CD4-positive, alpha-beta T cell treated with Interleukin-4 for 4 hours (primary cell): ENCODE measurements at regions not wholly inside any gene's neighbourhood (a gene's known extent, or its start where the extent isn't known, plus 50 kb on each side); places are given as distances from the start of the nearest gene placed in this dataset.
"Not testable (repeated sequence)": the region's sequence is repeated elsewhere in the genome, so short reads cannot be mapped to it uniquely, and the experiment has no call there.

Experiments
- DNase-seq: peaks from one replicate; pipeline ENCODE4 v3.0.0-alpha.2; 2020

DNA sequence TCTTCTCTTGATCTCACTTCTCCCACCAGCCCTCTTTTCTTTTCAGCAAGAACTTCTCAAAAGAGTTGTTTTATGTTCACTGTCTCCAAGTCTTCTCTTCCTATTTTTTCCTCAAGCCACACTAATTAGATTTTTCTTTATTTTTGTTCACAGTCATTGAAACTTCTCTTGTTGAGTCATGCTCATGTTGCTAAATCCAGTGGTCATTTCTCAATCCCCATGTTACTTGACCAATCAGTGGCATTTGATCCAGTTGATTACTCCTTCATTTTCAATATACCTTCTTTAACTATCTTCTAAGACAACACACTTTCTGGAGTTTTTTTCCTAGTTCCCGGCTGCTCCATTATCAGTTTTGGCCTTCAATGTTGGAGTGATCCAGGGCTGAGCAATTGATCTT is 103.1 kb upstream of the LSM6 start:
- DNase-seq = no peak

DNA sequence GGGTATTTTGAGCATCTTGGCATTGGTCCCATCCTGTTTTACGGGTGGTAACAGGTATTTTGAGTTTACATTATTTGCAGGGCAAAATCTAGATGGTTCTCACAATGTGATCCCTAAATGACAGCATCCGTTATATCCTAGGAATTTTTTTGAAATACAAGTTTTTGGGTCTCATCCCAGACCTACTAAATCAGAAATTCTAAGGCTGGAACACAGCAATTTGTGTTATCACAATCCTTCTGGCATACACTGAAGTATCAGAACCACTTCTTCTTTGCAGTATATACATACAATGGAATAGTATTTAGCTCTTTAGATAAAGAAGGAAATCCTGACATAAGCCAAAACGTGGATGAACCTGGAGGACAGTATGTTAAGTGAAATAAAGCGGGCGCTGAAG is 104.1 kb upstream of the LSM6 start:
- DNase-seq = no peak

DNA sequence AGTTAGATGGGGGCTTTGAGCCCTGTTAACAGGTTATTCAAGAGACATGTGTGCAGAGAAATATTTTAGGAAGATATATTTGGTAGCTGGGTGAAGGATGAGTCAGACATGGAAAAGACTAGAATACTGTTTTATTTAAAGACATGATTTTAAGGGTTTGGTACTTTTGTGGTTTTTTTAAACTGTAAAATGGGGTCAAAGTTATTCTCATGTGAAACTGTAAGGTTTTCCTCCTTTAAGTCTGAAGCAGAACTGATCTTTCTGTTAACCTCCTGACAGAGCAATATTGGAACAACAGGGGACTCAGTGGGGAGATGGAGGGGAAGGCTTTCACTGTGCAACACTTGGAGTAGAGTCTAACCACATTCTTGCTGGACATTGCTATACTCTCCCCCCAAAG is 112.4 kb upstream of the LSM6 start:
- no peak for DNase-seq

DNA sequence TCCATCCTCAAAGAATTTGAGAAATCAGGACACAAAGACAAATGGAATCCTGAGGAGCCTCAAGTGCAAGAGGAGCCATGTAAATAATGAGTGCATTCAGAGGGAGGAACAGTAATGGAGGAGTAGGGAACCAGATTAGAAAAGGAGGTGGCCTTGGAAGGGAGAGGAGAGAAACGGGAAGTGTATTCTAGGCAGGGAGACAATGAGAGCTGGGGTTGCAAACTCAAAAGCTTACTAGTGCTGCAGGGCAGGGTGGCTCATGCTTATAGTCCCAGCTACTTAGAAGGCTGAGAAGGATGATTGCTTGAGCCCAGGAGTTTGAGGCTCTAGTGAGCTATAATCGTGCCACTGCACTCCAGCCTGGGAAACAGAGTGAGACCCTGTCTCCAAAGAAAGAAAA is 113.2 kb upstream of the LSM6 start:
- DNase-seq = no peak

DNA sequence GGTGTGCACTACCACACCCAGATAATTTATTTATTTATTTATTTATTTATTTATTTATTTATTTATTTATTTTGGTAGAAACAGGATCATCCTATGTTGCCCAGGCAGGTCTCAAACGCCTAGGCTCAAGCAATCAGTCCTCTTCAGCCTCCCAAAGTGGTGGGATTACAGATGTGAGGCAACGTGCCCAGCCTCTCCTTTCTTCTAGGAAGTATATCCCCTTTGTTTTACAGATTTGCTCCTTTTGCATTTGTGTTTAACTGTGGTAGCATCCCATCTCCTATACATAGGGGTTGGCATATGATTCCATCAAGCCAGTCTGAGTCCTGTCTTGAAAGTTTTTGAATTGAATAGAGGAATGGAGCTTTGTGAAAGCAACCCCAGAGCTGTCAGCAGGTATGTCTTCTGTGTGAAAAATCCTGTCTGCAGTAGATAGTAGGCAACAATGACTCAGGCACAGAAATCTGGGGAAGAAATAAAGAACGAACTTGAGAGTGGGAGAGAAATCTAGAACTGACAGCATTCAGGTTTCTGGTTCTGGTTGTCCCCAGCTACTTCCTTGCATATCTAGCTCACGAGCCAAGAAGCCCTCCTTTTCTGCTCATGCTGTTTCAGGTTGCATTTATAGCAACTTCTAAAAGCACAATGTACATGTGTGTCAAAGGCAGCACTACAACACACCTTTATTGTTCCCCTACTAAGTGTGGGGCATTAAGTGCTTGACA is 113.7 kb upstream of the LSM6 start:
- no peak for DNase-seq

DNA sequence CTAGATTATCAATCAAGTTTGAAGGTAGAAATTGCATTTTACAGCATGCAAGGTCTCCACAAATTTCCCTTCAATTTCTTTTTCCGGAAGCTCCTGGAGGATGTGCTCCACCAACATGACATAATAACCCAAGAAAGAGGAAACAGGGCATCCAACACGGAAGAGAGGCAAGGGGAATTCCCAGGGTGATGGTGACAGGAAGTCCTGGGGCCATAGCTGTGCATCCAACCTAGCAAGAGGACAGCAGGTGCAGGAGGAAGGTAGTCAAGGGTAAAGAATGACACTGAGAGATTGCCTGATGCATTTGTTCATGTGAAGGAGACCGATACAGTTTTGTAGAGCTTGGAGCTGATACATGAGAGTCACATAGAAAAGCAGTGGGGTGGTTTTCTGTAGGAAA is 115.7 kb upstream of the LSM6 start:
- DNase-seq = peak; percentile 3

DNA sequence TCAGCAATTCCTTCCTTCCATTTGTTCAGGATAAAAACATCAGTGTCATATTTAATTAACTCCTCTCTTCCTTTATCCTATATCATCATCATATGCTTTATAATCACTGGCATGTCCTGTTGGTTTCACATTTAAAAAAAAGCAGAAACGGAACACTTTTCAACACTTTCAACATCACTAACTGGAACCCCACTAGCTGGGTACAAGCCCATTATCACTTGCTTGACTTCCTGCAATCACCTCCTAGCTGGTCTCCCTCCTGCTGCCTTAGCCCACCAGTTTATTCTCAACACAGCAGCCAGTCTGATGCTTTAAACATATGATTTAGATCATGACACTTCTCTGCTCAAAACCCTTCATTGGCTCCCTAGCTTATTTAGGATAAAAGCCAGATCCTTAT is 116.4 kb upstream of the LSM6 start:
- no peak for DNase-seq

DNA sequence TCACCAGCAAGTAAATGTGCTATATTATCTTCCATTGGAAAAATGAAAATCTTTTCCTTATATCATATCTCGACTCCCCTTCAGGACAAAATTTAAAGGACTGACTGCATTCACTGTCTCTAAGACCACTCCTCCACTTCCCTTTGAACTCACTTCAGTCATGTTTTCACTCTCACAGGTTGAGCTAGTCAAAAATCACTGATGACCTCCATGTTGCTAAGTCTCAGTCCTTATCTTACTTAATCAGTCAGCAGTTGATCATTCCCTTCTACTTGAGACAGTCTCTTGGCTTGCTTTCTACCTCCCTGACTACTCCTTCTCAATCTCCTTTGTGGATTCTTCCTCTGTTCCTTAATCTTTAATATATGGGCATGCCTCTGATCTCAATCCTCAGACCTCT is 117.0 kb upstream of the LSM6 start:
- no peak for DNase-seq

DNA sequence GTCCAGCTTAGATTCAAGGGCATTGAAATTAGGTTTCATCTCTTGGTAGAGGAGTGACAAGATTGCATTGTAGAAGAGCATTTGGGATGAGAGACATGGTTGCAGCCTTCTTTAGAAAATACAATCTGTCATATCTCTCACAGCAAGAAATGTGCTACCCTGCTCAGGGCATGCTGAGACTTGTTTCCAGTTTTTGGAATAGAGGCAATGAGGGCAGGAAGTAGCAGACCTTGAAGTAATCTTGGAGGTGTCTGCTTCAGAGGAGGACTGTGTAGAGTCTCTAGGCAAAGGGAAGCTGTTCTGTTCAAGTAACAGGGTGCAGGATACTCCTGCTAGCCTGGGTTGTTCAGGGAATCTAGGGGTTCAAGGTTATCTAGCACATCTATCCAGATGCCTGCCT is 116.1 kb upstream of the ZNF827 start:
- no peak for DNase-seq

DNA sequence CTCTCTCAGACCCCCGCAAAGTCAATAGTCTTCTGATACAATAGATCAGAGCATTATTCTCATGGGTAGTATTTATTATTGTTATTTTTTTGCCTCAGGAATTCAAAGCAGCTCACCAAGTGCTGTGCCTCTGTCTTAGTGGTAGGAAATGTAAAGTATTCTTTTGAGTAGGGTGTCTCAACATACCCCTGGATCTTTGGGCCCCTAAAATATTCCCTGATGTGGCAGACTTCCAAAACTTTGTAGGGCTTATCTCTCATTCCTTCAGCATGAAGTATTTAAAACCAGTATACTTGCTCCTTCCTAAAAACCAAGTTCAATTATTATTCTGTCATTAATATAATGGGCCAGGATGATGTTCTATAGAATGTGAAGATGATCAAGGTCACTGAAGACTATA is 115.3 kb upstream of the ZNF827 start:
- DNase-seq = no peak

DNA sequence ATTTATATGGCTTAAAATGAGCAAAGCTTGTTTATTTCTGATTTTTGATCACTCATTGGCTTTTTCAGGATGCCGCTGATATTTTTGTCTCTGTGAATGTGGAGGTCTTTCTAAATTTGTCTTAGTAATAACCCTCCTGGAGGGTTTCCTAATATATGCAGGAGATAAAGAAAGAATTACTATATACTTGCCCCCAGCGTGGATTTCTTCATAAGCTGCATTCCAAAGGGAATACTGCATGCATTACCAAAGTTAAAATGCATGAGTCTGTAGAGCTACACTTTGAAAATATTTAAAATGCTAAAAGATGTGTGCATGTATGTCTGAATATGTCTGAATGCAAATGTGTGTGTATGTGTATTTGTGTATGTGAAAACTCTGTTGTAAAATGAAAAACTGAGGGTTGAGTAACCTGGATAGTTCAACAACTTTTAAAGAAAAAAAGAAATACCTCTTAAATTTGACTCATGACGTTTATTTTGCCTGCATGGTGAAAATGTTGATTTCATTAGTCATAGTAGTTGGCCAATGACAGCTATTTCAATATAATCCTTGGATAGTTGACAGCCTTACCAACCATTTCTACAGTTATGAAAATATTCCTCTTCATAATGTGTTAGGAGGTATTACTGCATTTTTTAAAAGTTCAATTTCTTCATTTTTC is 113.2 kb upstream of the ZNF827 start:
- no peak for DNase-seq

DNA sequence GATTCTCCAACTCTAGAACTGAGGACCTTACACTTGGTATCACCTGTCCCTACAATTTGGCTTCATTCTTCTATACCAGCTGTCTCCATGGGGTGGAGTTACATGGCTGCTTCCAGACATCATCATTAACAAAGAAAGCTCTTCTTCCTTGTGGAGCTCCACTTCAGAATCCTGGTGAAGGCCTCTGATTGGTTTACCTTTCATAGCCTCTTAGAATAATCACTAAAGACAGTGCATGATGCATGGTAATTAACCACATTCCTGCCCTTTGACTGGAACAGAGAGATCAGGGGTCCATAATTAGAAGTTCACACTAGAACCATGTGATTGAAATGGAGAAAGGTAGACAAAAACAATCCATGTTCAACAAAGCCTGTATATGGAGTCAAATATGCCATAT is 112.6 kb upstream of the ZNF827 start:
- DNase-seq = no peak

DNA sequence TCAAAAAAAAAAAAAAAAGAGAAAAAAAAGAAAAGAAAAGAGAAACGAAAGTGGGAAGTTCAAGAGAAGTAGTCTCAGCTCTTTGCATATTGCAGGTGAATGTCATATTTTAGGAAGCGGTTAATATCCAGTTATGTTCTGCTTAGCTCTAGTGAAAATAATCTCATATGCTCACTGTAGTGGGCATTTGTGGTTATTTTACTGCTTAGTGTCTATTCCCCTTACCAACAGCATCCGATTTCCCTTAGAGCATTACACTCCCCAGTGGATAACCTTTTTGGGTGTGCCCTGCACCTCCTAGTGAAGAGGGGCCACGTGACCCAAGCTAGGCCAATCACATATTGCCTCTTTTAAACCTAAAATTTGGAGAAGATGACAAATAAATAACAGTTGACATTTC is 111.2 kb upstream of the ZNF827 start:
- no peak for DNase-seq

DNA sequence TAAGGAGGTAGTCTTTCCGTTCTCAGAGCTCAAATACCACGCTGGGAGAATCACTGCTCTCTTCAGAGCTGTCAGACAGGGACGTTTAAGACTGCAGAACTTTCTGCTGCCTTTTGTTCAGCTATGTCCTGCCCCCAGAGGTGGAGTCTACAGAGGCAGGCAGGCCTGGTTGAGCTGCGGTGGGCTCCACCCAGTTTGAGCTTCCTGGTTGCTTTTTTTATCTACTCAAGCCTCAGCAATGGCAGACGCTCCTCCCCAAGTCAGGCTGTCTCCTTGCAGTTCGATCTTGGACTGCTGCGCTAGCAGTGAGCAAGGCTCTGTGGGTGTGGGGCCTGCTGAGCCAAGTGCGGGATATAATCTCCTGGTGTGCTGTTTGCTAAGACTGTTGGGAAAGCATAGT is 109.1 kb upstream of the ZNF827 start:
- not testable (repeated sequence) for DNase-seq

DNA sequence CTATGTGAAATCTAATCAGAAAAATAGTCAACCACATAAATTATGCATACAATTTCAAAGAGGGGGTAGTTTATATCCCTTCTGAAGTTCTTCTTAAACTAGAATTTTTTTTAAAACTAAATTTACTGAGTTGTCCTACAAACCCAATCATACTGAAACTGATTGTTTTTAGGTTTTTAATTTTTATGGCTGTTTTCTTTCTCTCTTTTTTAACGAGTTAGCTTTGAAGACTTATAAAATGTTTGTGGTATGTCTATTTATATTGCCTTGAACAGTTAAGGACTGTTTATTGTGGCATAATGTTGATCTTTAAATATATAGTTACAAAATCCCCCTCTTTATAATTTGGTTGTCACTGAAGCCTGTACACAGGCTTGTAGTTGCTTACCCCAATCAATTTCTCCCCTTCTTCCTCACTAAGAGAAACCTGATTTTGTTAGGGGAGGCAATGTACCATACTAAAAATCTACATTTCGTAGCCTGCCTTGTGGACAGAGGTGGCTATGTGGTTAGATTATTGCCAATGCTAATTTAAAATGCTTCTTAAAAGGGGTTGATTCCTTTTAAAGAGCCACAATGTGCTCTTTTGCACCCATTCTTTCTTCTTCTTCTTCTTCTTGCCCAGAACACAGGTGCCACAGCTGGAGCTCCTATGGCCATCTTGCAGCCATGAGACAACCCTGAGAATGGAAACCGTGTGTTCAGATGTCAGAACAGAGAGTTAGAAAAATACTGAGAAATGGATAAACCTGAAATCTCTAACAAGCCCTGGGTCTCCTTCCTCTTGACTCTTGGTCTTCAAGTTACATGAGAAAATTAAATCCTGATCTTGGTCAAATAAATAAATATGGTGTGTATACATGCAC is 102.7 kb upstream of the ZNF827 start:
- no peak for DNase-seq

DNA sequence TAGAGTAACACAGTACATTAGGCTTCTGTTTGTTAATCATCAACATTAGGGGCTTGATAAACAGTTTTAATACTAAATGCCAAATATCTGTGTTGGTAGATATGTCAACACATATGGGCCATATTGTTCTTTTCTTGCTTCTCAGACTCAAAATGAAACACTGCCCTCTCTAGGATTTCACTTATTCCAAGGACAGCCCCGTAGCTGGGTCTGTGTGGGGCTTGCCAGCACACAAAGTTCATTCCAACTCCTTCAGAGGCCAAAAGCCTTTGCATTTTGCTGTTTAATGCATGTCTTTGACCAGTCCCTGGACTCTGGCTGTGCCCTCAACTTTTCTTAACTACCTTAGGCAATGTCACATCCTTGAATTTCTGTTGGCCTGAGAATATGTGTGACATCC is 102.0 kb upstream of the ZNF827 start:
- no peak for DNase-seq

DNA sequence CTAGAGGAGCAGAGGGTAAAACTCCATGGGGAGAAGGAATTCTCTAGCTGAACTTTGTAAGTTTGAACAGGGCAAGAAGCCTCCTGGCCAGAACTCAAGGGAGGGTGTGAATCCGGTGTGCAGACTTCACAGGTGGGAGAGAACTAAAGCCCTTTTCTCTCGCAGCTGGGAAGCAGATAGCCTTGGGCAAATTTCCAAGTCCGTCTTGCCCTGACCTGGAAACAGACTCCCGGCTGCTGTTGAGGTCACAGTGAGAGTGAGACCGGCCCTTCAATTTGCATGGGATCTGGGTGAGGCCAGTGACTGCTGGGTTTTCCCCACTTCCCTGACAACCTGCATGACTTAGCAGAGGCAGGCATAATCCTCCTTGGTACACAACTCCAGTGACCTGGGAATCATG is 94.5 kb upstream of the ZNF827 start:
- no peak for DNase-seq

DNA sequence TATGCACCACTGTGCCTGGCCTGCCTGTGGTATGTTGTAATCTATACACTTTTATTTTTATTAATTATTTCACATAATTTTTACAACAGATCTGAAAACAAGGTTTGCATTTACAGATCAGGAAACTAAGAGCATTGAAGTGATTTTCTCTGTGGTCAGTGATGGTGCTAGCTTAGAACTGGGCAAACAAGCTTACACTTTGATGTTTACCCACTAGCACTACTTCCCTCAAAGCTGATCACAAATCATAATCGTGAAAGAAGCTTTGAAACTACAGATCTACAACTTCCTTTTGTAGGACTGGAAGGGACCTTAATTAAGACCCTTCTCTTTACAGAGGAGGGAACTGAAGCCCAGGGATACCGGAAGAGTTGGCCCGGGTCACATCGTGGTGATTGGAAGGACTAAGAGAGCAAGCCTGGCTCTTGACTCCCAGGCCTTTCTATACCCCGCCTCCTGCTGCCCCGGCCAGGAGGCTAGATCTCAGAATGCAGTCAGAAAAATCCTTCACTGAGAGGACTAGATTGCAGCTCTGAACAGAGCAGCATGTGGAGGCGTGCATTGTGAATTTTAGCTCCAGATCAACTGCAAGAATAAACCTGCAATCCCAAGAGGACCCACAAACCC is 93.7 kb upstream of the ZNF827 start:
- no peak for DNase-seq

DNA sequence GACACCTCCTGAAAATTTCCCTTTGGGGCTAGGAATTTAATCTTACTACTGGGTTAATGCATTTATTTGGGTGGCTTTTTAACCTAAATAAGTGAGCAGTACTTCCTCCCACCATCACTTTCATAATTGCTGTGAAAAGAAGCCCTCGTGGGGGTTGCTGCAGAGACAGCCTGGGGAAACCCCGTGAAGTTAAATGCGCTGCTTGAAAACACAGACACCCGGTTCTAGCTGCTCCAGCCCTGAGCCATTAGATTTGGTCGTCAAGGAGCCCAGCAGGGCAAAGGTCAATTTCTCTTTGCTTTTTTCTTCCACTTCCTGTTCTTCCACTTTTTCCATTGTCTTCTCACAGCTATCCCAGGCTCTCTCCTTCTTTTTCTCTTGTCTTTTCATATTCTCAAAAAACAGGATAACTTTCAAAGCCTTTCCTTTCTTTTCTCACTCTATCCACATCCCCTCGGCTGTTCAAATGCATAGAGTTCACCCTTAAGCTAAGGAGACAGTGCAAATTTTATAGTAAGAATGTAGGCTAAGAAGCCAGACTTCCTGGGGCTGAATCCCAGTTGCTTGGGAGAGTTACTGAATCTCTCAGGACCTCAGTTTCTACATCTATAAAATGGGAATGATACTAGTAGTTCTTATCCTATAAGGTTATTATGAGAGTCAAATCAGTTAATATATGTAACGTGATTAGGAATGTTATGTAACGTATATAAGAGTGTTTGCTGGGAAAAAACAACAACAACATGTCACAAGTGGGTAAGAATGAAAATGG is 91.5 kb upstream of the ZNF827 start:
- no peak for DNase-seq

DNA sequence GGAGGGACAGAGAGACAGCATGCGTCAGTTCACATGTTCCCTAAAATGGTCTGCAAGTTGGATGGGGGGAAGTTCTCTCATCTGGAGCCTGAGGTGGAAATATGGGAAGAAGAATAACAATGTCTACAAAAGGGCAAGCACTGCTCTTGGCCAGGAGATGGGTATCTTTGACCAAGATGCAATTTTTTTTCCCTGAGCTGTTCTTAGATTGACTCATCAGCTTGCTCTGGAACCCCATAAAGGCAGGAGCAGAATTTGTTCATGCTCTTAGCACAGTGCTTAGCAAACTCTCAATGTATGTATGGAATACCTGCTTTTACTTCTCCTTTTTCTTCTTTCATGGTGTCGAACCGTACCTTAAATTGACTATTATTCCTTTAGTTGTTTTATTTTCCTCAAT is 90.5 kb upstream of the ZNF827 start:
- no peak for DNase-seq

DNA sequence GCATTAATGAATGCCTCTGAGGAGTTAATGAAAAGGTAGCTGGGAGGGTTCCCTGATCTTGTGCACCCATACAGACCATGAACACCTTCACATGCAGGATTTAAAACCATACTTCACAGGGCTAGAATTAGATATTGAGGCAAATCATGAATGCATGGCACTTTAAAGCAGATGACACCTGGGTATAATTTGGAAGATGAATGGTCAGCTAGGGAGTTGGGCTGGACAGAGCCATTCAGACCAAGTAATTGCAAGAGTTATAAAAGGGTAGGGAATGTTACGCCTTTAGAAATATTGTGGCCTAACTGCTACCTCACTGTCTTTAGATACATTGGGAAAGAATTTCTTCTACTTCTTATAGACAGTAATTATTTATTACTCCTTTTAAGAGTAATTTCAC is 89.1 kb upstream of the ZNF827 start:
- DNase-seq = no peak

DNA sequence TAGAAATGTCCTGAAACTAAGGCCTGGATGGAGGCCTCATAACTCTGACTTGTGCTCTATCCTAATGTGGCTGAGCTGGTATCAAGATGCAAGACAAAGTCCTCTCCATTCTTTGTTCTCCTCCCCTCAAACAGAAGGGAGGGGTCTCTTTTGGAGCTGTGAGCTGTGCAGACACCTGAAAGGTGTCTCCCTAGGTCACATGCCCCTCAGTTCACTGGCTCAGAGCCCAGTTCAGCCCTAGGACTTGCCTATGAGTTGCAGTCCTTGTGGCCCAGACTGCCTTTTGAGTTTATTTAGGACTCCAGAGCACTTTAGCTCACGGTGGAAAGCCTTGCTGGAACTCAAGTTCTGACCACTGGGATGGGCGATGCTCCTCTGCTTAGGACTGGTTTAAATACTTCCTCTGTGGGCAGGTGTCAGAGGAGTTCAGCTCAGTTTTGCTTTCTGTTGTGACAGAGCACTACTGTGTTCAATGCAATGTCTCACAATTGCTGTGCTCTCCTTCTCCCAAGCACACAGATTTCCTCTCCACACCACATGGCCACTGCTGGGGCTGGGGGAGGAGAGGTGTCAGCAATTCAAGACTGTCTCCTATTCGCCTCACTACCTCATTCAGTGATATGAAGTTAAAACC is 84.8 kb upstream of the ZNF827 start:
- no peak for DNase-seq
